ENCODE measurements at regions not wholly inside any gene's neighbourhood (a gene's known extent, or its start where the extent isn't known, plus 50 kb on each side); places are given as distances from the start of the nearest gene placed in this dataset.

GRCh38 chr16:80459966-80460365 is 80.8 kb upstream of the DYNLRB2 start:
- peaks cover 23% of the 10 kb centered on the region for H3K4me1 Mint-ChIP-seq
- no peak overlapping the region for H3K27ac Mint-ChIP-seq

GRCh38 chr16:80459331-80459777 is 81.4 kb upstream of the DYNLRB2 start:
- DNase-seq (ENCODE audit: low spot score), result no peak

More at GRCh38 chr16:80459966-80460365, 80.8 kb upstream of the DYNLRB2 start:
- DNase-seq (ENCODE audit: low spot score) (no peak), ATAC-seq (no peak)
- TF ChIP-seq MXD4 (CRISPR knock-in tag; IDR thresholded peaks at IDR 0.05; ENCODE audit: borderline replicate concordance), result no peak
- TF ChIP-seq, protein P1, sequence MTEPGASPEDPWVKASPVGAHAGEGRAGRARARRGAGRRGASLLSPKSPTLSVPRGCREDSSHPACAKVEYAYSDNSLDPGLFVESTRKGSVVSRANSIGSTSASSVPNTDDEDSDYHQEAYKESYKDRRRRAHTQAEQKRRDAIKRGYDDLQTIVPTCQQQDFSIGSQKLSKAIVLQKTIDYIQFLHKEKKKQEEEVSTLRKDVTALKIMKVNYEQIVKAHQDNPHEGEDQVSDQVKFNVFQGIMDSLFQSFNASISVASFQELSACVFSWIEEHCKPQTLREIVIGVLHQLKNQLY (CRISPR knock-in tag; IDR thresholded peaks at IDR 0.05), result no peak
- H3K4me3 Mint-ChIP-seq, result no peak overlapping the region
- POLR2A ChIA-PET, result no interaction called here
- no peaks in the 10 kb centered on the region for H3K36me3 Mint-ChIP-seq
- CTCF ChIA-PET, result no interaction called here
- peaks cover 9% of the 10 kb centered on the region for H3K27me3 Mint-ChIP-seq (ENCODE audit: low read depth)
- peaks cover 4% of the 10 kb centered on the region; the same call in 1 of the 2 replicates for H3K9me3 Mint-ChIP-seq

DNA sequence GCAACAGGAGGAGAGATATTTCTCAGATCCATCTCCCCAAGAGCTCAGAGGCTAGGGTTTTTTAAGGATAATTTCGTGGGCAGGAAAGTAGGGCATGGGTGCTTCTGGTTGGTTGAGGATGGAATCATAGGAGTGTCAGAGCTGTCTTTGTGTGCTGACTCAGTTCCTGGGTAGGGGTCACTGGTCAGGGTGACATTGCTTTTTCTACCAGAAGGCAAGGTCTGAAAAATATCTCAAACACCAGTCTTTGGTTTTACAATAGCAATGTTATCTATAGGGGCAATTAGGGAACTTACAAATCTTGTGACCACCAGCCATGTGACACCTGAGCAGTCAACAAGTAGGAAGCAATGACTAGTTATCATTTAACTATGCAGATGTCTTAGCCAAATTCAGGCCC is 82.9 kb upstream of the DYNLRB2 start:
- H3K4me1 Mint-ChIP-seq, result peaks cover 12% of the 10 kb centered on the region
- ATAC-seq, result no peak
- ChIA-PET POLR2A (no interaction called here), CTCF (interaction anchor here (1.1 kb wide), 1 partner anchor 9 kb away, joined by 3 read pairs; no protein-coding TSS in a partner anchor)
- H3K36me3 Mint-ChIP-seq, result no peaks in the 10 kb centered on the region
- no peaks in the 10 kb centered on the region for H3K27me3 Mint-ChIP-seq (ENCODE audit: low read depth)
- no peak overlapping the region for H3K4me3 Mint-ChIP-seq
- H3K27ac Mint-ChIP-seq, result no peak overlapping the region
- peaks cover 4% of the 10 kb centered on the region; the same call in 1 of the 2 replicates for H3K9me3 Mint-ChIP-seq
- DNase-seq (ENCODE audit: low spot score), result no peak
- TF ChIP-seq PRDM15 (CRISPR knock-in tag; IDR thresholded peaks at IDR 0.05) (no peak), ZNF425 (CRISPR knock-in tag; conservative IDR thresholded peaks at IDR 0.05) (no peak), E2F5 (CRISPR knock-in tag; IDR thresholded peaks at IDR 0.05) (no peak)

More at GRCh38 chr16:80459331-80459777, 81.4 kb upstream of the DYNLRB2 start:
- H3K4me3 Mint-ChIP-seq, result no peak overlapping the region
- H3K27ac Mint-ChIP-seq, result no peak overlapping the region; the same call in 1 of the 2 replicates
- ATAC-seq, result peak; percentile 64
- CTCF ChIA-PET, result interaction anchor here (1.0 to 1.3 kb wide), 2 partner anchors 22 to 182 kb away, joined by 4 to 8 read pairs; no protein-coding TSS in a partner anchor
- H3K27me3 Mint-ChIP-seq (ENCODE audit: low read depth), result peaks cover 3% of the 10 kb centered on the region; the same call in 1 of the 2 replicates
- H3K9me3 Mint-ChIP-seq, result peaks cover 4% of the 10 kb centered on the region; the same call in 1 of the 2 replicates
- TF ChIP-seq, protein P2, sequence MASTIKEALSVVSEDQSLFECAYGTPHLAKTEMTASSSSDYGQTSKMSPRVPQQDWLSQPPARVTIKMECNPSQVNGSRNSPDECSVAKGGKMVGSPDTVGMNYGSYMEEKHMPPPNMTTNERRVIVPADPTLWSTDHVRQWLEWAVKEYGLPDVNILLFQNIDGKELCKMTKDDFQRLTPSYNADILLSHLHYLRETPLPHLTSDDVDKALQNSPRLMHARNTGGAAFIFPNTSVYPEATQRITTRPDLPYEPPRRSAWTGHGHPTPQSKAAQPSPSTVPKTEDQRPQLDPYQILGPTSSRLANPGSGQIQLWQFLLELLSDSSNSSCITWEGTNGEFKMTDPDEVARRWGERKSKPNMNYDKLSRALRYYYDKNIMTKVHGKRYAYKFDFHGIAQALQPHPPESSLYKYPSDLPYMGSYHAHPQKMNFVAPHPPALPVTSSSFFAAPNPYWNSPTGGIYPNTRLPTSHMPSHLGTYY (CRISPR knock-in tag; IDR thresholded peaks at IDR 0.05), result no peak
- no peak for TF ChIP-seq OVOL2 (CRISPR knock-in tag; IDR thresholded peaks at IDR 0.05; ENCODE audit: borderline replicate concordance)
- no peak for TF ChIP-seq MXD4 (CRISPR knock-in tag; IDR thresholded peaks at IDR 0.05; ENCODE audit: borderline replicate concordance)
- no peak for TF ChIP-seq TP53 (CRISPR knock-in tag; IDR thresholded peaks at IDR 0.05)
- TF ChIP-seq CREM (CRISPR knock-in tag; IDR thresholded peaks at IDR 0.05), result no peak
- no peak for TF ChIP-seq ZSCAN18 (CRISPR knock-in tag; IDR thresholded peaks at IDR 0.05)
- TF ChIP-seq, protein P3, sequence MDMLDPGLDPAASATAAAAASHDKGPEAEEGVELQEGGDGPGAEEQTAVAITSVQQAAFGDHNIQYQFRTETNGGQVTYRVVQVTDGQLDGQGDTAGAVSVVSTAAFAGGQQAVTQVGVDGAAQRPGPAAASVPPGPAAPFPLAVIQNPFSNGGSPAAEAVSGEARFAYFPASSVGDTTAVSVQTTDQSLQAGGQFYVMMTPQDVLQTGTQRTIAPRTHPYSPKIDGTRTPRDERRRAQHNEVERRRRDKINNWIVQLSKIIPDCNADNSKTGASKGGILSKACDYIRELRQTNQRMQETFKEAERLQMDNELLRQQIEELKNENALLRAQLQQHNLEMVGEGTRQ (CRISPR knock-in tag; IDR thresholded peaks at IDR 0.05), result no peak
- TF ChIP-seq FOXK1 (CRISPR knock-in tag; IDR thresholded peaks at IDR 0.05), result no peak
- no peak for TF ChIP-seq FOXP4 (CRISPR knock-in tag; IDR thresholded peaks at IDR 0.05)
- TF ChIP-seq RELA (CRISPR knock-in tag; IDR thresholded peaks at IDR 0.05; ENCODE audit: borderline replicate concordance), result no peak
- no peak for TF ChIP-seq SOX15 (CRISPR knock-in tag; IDR thresholded peaks at IDR 0.05)
- H3K36me3 Mint-ChIP-seq, result no peaks in the 10 kb centered on the region
- peaks cover 20% of the 10 kb centered on the region for H3K4me1 Mint-ChIP-seq
- POLR2A ChIA-PET, result no interaction called here

Measured in WTC11 (cell line).